ENCODE measurements at regions not wholly inside any gene's neighbourhood (a gene's known extent, or its start where the extent isn't known, plus 50 kb on each side); places are given as distances from the start of the nearest gene placed in this dataset.

- H3K79me2 ChIP-seq (replicated peaks; ENCODE audit: insufficient read depth, low read length): no peaks in the 10 kb centered on the region
- no peaks in the 10 kb centered on the region for H3K36me3 ChIP-seq (ENCODE audit: insufficient read depth, low read length)
- TF ChIP-seq EP300 (conservative IDR thresholded peaks at IDR 0.05; ENCODE audit: poor library complexity, severe bottlenecking) (no peak), SMC3 (conservative IDR thresholded peaks at IDR 0.05; ENCODE audit: poor library complexity) (no peak), MXI1 (conservative IDR thresholded peaks at IDR 0.05; ENCODE audit: poor library complexity, severe bottlenecking) (no peak), EZH2 (IDR thresholded peaks at IDR 0.05; ENCODE audit: borderline replicate concordance, insufficient read depth, low read length, poor library complexity, severe bottlenecking) (no peak), TAF1 (IDR thresholded peaks at IDR 0.05; ENCODE audit: low read depth) (no peak), CTCF (IDR thresholded peaks at IDR 0.05; ENCODE audit: poor library complexity, severe bottlenecking) (no peak)
- no peaks in the 10 kb centered on the region for H3K9me3 ChIP-seq (ENCODE audit: low read length)
- no peak overlapping the region for H3K4me3 ChIP-seq (ENCODE audit: low read length)
- no peaks in the 10 kb centered on the region for H4K20me1 ChIP-seq (ENCODE audit: insufficient read depth)
- no peak overlapping the region for H2AFZ ChIP-seq (ENCODE audit: low read depth, low read length)
- no peak overlapping the region for H3K27ac ChIP-seq (ENCODE audit: low read length)
- no peaks in the 10 kb centered on the region for H3K9me2 ChIP-seq (ENCODE audit: insufficient read depth, low read length)
- no peaks in the 10 kb centered on the region for H3F3A ChIP-seq (ENCODE audit: insufficient read depth, low read length, poor library complexity, severe bottlenecking)
- no peaks in the 10 kb centered on the region for H3K27me3 ChIP-seq (ENCODE audit: insufficient read depth, low read depth, low read length)
- no peak overlapping the region for H3K4me2 ChIP-seq (ENCODE audit: low read length)
- H3K9ac ChIP-seq (ENCODE audit: low read length): no peak overlapping the region
Measured at GRCh38 chr3:94543161-94543560, 480.3 kb downstream of the NSUN3 start.

GRCh38 chr3:94544131-94544789, 481.4 kb downstream of the NSUN3 start:
- Histone ChIP-seq H2AFZ (ENCODE audit: low read depth, low read length) (no peak overlapping the region), H3K9me2 (ENCODE audit: insufficient read depth, low read length) (no peaks in the 10 kb centered on the region), H3K79me2 (replicated peaks; ENCODE audit: insufficient read depth, low read length) (no peaks in the 10 kb centered on the region), H3K27me3 (ENCODE audit: insufficient read depth, low read depth, low read length) (no peaks in the 10 kb centered on the region), H3K36me3 (ENCODE audit: insufficient read depth, low read length) (no peaks in the 10 kb centered on the region), H3F3A (ENCODE audit: insufficient read depth, low read length, poor library complexity, severe bottlenecking) (no peaks in the 10 kb centered on the region), H4K20me1 (ENCODE audit: insufficient read depth) (no peaks in the 10 kb centered on the region), H3K4me3 (ENCODE audit: low read length) (no peak overlapping the region), H3K9ac (ENCODE audit: low read length) (no peak overlapping the region), H3K9me3 (ENCODE audit: low read length) (no peaks in the 10 kb centered on the region), H3K27ac (ENCODE audit: low read length) (no peak overlapping the region), H3K4me2 (ENCODE audit: low read length) (no peak overlapping the region)
- TF ChIP-seq REST (IDR thresholded peaks at IDR 0.05; ENCODE audit: borderline replicate concordance) (no peak), MXI1 (conservative IDR thresholded peaks at IDR 0.05; ENCODE audit: poor library complexity, severe bottlenecking) (no peak), EZH2 (IDR thresholded peaks at IDR 0.05; ENCODE audit: borderline replicate concordance, insufficient read depth, low read length, poor library complexity, severe bottlenecking) (no peak), EP300 (conservative IDR thresholded peaks at IDR 0.05; ENCODE audit: poor library complexity, severe bottlenecking) (no peak)
